GM04504 (cell line): ENCODE measurements at regions not wholly inside any gene's neighbourhood (a gene's known extent, or its start where the extent isn't known, plus 50 kb on each side); places are given as distances from the start of the nearest gene placed in this dataset.

Experiments
- DNase-seq: peaks from one replicate; pipeline ENCODE4 v3.0.0-alpha.2; 2012; ENCODE audit warnings: low read depth

GRCh38 chr2:8044046-8044594 is 637.7 kb upstream of the ID2 start:
- DNase-seq: no peak

GRCh38 chr2:8045081-8045614 is 636.7 kb upstream of the ID2 start:
- DNase-seq: no peak

GRCh38 chr2:8046849-8047248 is 635.0 kb upstream of the ID2 start:
- DNase-seq: no peak

- no peak for DNase-seq
Measured at GRCh38 chr2:8049176-8049575, 632.7 kb upstream of the ID2 start.

GRCh38 chr2:8049851-8050571 is 631.8 kb upstream of the ID2 start:
- DNase-seq: no peak

GRCh38 chr2:8053216-8053615 is 628.6 kb upstream of the ID2 start:
- no peak for DNase-seq

- no peak for DNase-seq
Measured at GRCh38 chr2:8054070-8054469, 627.8 kb upstream of the ID2 start.

GRCh38 chr2:8058652-8059051 is 623.2 kb upstream of the ID2 start:
- no peak for DNase-seq

- no peak for DNase-seq
Measured at GRCh38 chr2:8059255-8059654, 622.6 kb upstream of the ID2 start.

GRCh38 chr2:8059794-8060193 is 622.1 kb upstream of the ID2 start:
- DNase-seq: no peak

GRCh38 chr2:8061219-8061618 is 620.6 kb upstream of the ID2 start:
- DNase-seq: no peak

GRCh38 chr2:8064603-8065002 is 617.3 kb upstream of the ID2 start:
- DNase-seq: no peak

- DNase-seq: no peak
Measured at GRCh38 chr2:8065191-8065590, 616.7 kb upstream of the ID2 start.

GRCh38 chr2:8067784-8068336 is 614.0 kb upstream of the ID2 start:
- no peak for DNase-seq

- DNase-seq: no peak
Measured at GRCh38 chr2:8072907-8073306, 608.9 kb upstream of the ID2 start.

- no peak for DNase-seq
Measured at GRCh38 chr2:8073916-8074315, 607.9 kb upstream of the ID2 start.

- DNase-seq: no peak
Measured at GRCh38 chr2:8076448-8077342, 605.2 kb upstream of the ID2 start.

- no peak for DNase-seq
Measured at GRCh38 chr2:8078705-8079104, 603.2 kb upstream of the ID2 start.

- DNase-seq: no peak
Measured at GRCh38 chr2:8080063-8080462, 601.8 kb upstream of the ID2 start.

GRCh38 chr2:8081130-8081529 is 600.7 kb upstream of the ID2 start:
- no peak for DNase-seq

- DNase-seq: no peak
Measured at GRCh38 chr2:8082840-8083239, 599.0 kb upstream of the ID2 start.

GRCh38 chr2:8086357-8086756 is 595.5 kb upstream of the ID2 start:
- no peak for DNase-seq
